ENCODE measurements at regions not wholly inside any gene's neighbourhood (a gene's known extent, or its start where the extent isn't known, plus 50 kb on each side); places are given as distances from the start of the nearest gene placed in this dataset.

GRCh38 chr18:51727780-51728179, 530.3 kb upstream of the MEX3C start:
- intact Hi-C loops (cut with DNase I), result no loop called here

GRCh38 chr18:51731070-51731469, 533.6 kb upstream of the MEX3C start:
- no peaks in the 10 kb centered on the region for H3K4me1 ChIP-seq
- H3K36me3 ChIP-seq (replicated peaks in 1 of 2; ENCODE audit: insufficient read depth in 1 of 2, low read depth in 2 of 2), result no peaks in the 10 kb centered on the region
- ATAC-seq (no peak), DNase-seq (no peak)
- no peak overlapping the region for H3K4me3 ChIP-seq
- H3K27me3 ChIP-seq, result no peaks in the 10 kb centered on the region
- no peaks in the 10 kb centered on the region for H3K9me3 ChIP-seq
- no peak overlapping the region for H3K27ac ChIP-seq
- intact Hi-C loops (cut with DNase I), result no loop called here
- no peak for TF ChIP-seq POLR2A (IDR thresholded peaks at IDR 0.05)
- no peak for TF ChIP-seq CTCF (IDR thresholded peaks at IDR 0.05)
- 61 to 69% methylated on average over 4 of the region's 4 CpGs for WGBS, 2 donors

More at GRCh38 chr18:51727780-51728179, 530.3 kb upstream of the MEX3C start:
- no peak for ATAC-seq
- H3K4me1 ChIP-seq, result no peaks in the 10 kb centered on the region
- no peak for DNase-seq
- H3K9me3 ChIP-seq, result no peaks in the 10 kb centered on the region
- H3K27ac ChIP-seq, result no peak overlapping the region
- TF ChIP-seq CTCF (IDR thresholded peaks at IDR 0.05), result no peak
- no peak for TF ChIP-seq POLR2A (IDR thresholded peaks at IDR 0.05)
- no peak overlapping the region for H3K4me3 ChIP-seq
- H3K36me3 ChIP-seq (replicated peaks in 1 of 2; ENCODE audit: insufficient read depth in 1 of 2, low read depth in 2 of 2), result no peaks in the 10 kb centered on the region
- H3K27me3 ChIP-seq, result no peaks in the 10 kb centered on the region

- DNase-seq (no peak), ATAC-seq (no peak)
- H3K27ac ChIP-seq, result no peak overlapping the region
- TF ChIP-seq CTCF (IDR thresholded peaks at IDR 0.05) (no peak), POLR2A (IDR thresholded peaks at IDR 0.05) (no peak)
- H3K36me3 ChIP-seq (replicated peaks in 1 of 2; ENCODE audit: insufficient read depth in 1 of 2, low read depth in 2 of 2), result no peaks in the 10 kb centered on the region
- H3K4me1 ChIP-seq, result no peaks in the 10 kb centered on the region
- H3K9me3 ChIP-seq, result no peaks in the 10 kb centered on the region
- H3K27me3 ChIP-seq, result no peaks in the 10 kb centered on the region
- 44 to 55% methylated on average over 3 of the region's 3 CpGs for WGBS, 2 donors
- H3K4me3 ChIP-seq, result no peak overlapping the region
- intact Hi-C loops (cut with DNase I), result no loop called here
These were observed 537.1 kb upstream of the MEX3C start for GRCh38 chr18:51734576-51734975.

- TF ChIP-seq CTCF (IDR thresholded peaks at IDR 0.05) (no peak), POLR2A (IDR thresholded peaks at IDR 0.05) (no peak)
- H3K9me3 ChIP-seq, result no peaks in the 10 kb centered on the region
- DNase-seq (no peak), ATAC-seq (no peak)
- H3K4me1 ChIP-seq, result no peaks in the 10 kb centered on the region
- WGBS, 2 donors, result 68 to 71% methylated on average over 2 of the region's 2 CpGs
- H3K27ac ChIP-seq, result no peak overlapping the region
- H3K27me3 ChIP-seq, result no peaks in the 10 kb centered on the region
- H3K36me3 ChIP-seq (replicated peaks in 1 of 2; ENCODE audit: insufficient read depth in 1 of 2, low read depth in 2 of 2), result no peaks in the 10 kb centered on the region
- no peak overlapping the region for H3K4me3 ChIP-seq
- intact Hi-C loops (cut with DNase I), result no loop called here
These were observed 541.7 kb upstream of the MEX3C start for GRCh38 chr18:51739044-51739666.

- Histone ChIP-seq H3K36me3 (replicated peaks in 1 of 2; ENCODE audit: insufficient read depth in 1 of 2, low read depth in 2 of 2) (no peaks in the 10 kb centered on the region), H3K27ac (no peak overlapping the region), H3K9me3 (no peaks in the 10 kb centered on the region), H3K4me3 (no peak overlapping the region), H3K4me1 (no peaks in the 10 kb centered on the region), H3K27me3 (no peaks in the 10 kb centered on the region)
- ATAC-seq (no peak), DNase-seq (no peak)
- 59 to 65% methylated on average over 4 of the region's 4 CpGs for WGBS, 2 donors
- intact Hi-C loops (cut with DNase I), result no loop called here
- no peak for TF ChIP-seq POLR2A (IDR thresholded peaks at IDR 0.05)
- TF ChIP-seq CTCF (IDR thresholded peaks at IDR 0.05), result no peak
These were observed 554.4 kb upstream of the MEX3C start for GRCh38 chr18:51751901-51752300.

Measured in body of pancreas (tissue), 4 donors.